LoVo (cell line): ENCODE measurements at regions not wholly inside any gene's neighbourhood (a gene's known extent, or its start where the extent isn't known, plus 50 kb on each side); places are given as distances from the start of the nearest gene placed in this dataset.
"Not testable (repeated sequence)": the region's sequence is repeated elsewhere in the genome, so short reads cannot be mapped to it uniquely, and the experiment has no call there.

Source experiments
- DNase-seq: peaks from one replicate; pipeline ENCODE4 v3.0.0-alpha.2; 2016; ENCODE audit warnings: low spot score

- no peak for DNase-seq
Observed at GRCh38 chr16:64102654-64103053, 1019.2 kb downstream of the CDH11 start.

DNA sequence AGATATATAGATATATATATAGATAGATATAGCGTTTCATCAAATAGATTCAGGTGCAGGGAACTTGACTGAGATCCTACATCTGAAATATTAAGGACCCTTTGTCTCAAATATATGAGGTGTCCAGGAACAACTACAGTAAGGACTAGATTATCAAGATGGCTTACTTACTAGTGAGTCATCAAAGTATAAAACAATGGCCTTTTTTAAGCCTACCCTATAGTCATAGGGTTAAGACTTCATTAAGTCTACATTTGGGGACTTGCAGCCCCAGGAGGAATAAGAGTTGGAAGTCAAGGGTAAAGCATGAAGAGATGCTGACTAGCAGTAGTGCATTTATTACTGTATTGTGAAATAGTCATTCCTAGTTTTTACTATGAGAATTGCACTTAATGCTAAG, 1023.4 kb downstream of the CDH11 start:
- no peak for DNase-seq

- DNase-seq, result no peak
Observed at GRCh38 chr16:64096689-64097088, 1025.2 kb downstream of the CDH11 start.

- no peak for DNase-seq
Observed at GRCh38 chr16:64094992-64095634, 1026.8 kb downstream of the CDH11 start.

DNA sequence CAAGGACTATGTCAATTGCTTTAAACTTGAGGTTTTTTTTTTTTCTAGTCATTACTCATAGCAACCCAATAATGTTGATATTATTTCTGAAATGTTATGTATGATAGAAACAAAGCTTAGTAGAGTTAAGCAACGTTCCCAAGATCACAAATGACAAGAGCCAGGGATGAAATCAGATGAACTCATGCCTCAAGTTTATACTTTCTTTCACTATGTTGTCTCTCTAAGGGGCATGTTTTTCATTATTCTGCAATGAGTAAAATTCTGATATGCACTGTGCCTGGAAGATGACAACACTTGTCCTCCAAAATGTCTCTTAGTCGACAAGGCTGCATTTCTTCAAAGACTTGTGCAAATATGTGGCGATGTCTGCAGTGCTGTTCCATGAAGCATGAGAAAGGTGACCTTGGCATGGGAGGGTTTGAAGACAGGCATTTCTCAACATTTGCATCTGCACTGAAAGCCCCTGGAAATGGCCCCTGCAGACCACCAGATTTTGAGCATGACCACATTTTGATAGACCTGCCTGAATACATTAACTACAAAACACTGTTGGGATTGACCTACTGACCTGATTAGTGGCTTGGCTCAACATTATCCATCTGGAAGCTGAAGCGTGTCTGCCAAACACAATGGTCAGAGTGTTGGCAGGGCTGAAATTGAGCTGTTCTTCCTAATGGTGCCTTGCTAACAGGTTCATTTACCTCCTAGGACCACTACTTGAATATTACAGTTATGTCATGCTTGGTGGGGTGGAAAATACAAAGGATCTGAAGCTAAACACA, 1027.5 kb downstream of the CDH11 start:
- no peak for DNase-seq

DNA sequence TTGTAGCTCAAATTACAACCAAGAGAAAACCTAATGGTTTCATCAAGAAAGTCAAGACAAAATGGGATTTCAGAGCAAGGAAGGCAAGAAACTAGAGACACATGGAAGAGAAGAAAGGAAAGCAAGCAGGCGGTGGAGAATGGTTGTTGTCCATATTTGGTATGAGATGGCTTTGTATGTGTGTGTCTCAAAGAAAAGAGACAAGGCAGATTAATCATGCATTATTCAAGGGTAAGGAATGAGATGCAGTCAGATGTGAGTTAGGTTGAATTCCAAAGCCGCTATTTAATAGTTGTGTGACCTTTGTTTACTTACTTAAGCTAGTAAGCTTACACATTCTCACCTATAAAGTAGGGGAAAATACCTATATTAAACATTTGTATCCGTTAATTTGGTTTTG, 1029.6 kb downstream of the CDH11 start:
- no peak for DNase-seq

- no peak for DNase-seq
Observed at GRCh38 chr16:64090327-64090726, 1031.5 kb downstream of the CDH11 start.

GRCh38 chr16:64089697-64090096, 1032.2 kb downstream of the CDH11 start:
- no peak for DNase-seq

DNA sequence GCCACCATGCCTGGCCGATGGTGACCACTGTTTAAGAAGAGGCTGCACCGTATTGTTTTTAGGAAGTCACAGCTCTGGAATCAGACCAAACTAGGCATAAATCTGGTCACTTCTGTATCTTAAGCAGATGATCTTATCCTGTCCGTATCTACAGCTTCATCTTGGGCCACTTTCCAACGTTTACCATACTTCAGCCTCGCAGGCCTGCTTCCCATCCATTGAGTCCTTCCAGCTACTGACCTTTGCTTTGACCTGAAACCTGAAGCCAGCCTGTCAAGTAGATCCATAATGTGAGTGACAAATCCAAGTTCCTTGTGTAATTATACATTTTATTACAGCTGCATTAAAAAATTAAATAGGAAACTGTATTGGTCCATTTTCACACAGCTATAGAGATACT, 1033.0 kb downstream of the CDH11 start:
- no peak for DNase-seq

DNA sequence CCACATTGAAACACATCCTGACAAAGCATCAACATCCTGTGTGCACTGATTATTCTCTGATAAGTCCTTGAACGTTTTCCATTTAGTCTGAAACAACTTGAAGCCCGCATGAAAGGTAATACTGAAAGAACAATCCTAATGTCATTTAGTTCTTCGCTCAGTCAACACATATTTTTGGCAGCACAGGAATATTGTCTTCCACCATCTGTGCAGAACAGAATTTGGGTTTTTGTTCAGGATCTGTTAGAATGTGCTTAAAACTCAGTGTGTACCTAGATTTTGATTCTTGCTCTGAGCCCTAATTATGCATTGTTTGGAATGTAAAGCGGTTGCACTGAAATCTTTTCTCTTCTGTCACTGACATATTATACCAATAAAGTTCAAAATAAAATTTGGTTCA, 1036.6 kb downstream of the CDH11 start:
- no peak for DNase-seq

- no peak for DNase-seq
Observed at GRCh38 chr16:64084706-64085105, 1037.2 kb downstream of the CDH11 start.

DNA sequence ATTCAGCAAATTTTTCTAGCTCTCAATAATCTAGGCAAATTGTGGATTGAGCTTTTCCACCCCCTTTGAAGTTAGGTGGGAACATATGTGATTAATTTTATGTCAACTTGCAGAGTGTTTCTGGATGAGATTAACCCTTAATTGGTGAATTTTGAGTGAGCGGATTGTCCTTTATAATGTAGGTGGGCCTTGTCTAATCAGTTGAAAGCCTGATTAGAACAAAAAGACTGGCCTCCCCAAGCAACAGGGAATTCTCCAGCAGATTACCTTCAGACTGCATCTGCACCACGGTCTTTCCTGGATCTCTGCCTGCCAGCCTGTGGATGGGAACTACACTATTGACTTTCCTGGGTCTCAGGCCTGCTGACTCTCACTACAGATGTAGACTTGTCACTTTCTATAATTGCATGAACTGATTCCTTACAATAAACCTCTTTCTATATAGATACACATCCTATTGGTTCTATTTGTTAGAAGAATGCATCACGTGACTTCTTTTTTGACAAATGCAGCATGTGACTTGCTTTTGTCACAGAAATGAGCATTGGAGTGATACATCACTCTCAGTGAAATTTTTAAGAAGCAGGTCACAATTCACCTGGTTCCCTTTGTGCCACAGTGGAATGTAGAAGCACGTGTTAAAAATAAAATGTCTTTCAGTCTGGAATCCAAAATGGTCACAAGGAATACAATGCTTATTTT, 1038.3 kb downstream of the CDH11 start:
- no peak for DNase-seq

GRCh38 chr16:64077242-64077641, 1044.6 kb downstream of the CDH11 start:
- no peak for DNase-seq

GRCh38 chr16:64074706-64075105, 1047.2 kb downstream of the CDH11 start:
- no peak for DNase-seq

DNA sequence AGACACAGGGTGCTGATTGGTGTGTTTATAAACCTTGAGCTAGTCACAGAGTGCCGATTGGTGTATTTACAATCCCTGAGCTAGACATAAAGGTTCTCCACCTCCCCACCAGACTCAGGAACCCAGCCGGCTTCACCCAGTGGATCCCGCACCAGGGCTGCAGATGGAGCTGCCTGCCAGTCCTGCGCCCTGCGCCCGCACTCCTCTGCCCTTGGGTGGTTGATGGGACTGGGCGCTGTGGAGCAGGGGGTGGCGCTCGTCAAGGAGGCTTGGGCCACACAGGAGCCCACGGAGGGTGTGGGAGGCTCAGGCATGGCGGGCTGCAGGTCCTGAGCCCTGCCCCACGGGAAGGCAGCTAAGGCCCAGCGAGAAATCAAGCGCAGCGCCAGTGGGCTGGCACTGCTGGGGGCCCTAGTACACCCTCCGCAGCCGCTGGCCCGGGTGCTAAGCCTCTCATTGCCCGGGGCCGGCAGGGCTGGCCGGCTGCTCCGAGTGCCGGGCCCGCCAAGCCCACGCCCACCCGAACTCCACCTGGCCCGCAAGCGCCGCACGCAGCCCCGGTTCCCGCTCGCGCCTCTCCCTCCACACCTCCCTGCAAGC, 1049.6 kb downstream of the CDH11 start:
- not testable (repeated sequence) for DNase-seq

GRCh38 chr16:64065523-64065922, 1056.3 kb downstream of the CDH11 start:
- no peak for DNase-seq

DNA sequence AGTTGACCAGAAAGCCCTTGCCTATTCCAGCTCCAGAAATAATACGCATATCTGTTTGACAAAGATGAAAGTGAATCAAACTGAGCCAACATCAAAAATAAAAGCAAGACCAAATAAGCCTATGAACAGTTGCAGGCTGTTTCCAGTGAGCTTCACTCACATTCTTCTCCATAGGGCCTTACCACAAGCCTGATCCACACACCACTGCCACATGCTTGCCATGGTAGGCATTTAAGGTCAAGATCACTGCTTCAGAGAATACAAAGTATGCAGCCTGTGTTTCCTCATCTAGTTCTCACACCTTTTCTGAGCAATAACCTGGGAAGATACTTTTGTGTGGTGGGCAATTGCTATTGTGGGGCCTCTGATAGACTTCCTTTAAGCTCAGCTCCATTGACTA, 1060.2 kb downstream of the CDH11 start:
- no peak for DNase-seq

DNA sequence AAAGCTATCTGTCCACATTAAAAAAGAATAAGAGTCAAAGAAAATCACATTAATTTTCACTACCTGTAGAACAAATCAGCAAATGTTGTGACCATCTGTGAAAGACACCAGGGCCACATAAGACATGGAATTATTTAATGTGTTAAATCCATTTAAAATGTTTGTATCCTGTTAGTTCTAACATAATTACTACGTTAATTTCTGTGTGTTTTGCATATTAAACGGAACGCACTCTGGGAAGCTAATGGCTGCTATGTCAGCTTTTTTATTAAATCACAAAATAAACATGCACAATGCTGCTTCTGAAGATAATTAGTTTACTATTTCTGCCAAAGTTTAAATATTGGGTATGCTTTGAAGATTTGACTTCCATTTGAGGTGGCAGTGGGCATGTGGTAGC, 1061.2 kb downstream of the CDH11 start:
- DNase-seq, result no peak

DNA sequence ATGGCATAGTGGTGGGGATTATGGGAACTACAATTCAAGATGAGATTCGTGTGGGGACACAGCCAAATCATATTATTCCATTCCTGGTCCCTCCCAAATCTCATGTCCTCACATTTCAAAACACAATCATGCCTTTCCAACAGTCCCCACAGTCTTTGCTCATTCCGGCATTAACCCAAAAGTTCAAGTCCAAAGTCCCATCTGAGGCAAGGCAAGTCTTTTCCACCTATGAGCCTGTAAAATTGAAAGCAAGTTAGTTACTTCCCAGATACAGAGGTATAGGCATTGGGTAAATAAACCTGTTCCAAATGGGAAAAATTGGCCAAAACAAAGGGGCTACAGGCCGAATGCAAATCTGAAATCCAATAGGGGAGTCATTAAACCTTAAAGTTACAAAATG, 1063.2 kb downstream of the CDH11 start:
- DNase-seq, result no peak

DNA sequence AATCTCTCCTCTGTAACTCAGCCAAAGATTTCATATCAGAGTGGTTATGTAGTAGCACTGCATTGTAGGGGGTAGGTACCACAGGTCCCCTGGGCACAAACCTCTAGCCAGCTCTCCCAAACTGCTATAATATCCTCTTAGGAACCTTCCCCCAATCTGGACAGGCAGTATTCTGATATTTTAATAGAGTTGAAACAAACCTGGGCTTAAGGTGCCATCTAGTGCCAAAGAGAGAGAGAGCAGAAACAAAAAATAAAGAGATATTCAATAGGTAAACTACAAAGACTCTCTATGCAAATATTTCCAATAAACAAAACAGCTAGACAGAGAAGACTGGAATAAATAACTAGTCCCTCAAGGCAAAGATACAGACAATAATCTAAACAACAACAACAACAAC, 1070.0 kb downstream of the CDH11 start:
- no peak for DNase-seq

DNA sequence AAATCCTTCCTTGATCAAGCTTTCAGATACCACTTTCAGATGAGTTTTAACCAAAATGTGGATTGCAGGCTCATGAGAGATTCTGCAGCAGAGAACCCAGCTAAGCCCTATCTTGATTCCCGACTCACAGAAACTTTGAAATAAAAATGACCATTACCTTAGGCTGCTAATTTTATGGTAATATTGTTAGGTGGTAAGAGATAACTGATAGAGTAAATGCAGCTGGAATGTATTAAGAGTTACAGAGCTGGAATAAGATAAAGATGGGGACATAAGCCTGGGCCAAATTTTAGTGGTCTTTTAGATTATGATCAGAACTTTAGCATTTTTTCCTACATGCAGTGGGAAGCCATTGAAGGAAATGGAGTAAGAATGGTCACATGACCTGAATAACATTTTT, 1074.0 kb downstream of the CDH11 start:
- no peak for DNase-seq

DNA sequence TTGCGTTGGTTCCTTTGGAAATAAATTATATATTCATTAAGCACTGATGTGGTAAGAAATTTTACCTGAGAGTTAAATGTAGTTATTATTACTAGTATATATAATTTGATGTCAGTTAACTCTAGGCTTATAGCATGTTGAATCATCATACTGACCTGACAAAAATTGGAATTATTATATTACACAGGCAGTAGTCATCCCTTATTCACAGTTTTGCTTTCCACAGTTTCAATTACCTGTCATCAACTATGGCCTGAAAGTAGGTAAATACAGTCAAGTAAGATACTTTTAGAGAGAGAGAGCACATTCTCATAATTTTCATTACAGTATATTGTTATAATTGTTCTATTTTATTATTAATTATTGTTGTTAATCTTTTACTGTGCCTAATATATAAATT, 1074.7 kb downstream of the CDH11 start:
- no peak for DNase-seq

DNA sequence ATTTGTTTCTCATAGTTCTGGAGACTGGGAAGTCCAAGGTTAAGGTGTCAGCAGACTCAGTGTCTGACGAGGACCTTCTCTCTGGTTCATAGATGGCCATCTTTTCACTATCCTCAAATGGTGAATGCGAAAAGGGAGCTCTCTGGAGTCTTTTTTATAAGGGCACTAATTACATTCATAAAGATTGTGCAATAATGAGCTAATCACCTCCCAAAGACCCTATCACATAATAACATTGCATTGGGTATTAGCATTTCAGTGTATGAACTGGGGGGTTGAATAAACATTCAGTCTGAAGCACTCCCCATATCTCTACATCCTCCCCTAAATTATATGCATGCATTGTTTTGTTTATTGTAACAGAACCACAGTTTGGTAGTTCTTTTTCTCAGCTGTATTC, 1086.5 kb downstream of the CDH11 start:
- no peak for DNase-seq
